Cardiac fibroblast (primary cell): ENCODE measurements at regions not wholly inside any gene's neighbourhood (a gene's known extent, or its start where the extent isn't known, plus 50 kb on each side); places are given as distances from the start of the nearest gene placed in this dataset.
A peak's percentile ranks its signal among the peaks of the same experiment; 100 is the strongest.

Experiments
- DNase-seq, 2 donors: peaks; one replicate each; pipeline versions ENCODE4 v3.0.0 to v3.0.0-alpha.2; 2010; ENCODE audit warnings: low read depth in 2 of 2
- H3K4me3 ChIP-seq, 2 donors: replicated peaks in 1 of 2; 1 replicate in 1 of 2; 2 replicates in 1 of 2; pipeline ENCODE4 v1.5.1; 2011; ENCODE audit warnings: low read depth in 2 of 2, low read length in 2 of 2, mild to moderate bottlenecking in 2 of 2, moderate library complexity in 1 of 2
- CTCF ChIP-seq: IDR thresholded peaks from one replicate; pipeline ENCODE4 v1.5.1; 2011; ENCODE audit warnings: low read depth, mild to moderate bottlenecking, low read length, inconsistent platforms

DNA sequence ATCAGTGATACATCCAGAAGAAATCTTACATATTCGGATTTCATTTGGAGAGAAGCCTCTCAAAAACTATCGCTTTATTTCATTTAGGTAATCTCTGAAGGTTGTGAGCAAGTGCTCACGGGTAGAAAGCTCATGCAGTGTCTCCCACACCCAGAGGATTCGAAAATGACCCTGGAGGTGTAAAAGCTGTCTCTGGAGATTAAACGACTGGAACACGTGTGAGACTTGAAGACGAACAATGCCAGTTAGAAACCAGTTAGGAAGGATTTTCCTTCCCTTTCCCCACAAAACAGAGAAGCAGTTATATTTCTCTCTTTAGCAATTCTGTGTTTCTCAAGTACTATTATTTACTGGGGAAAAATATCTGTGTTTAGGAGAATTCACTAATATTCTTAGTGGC lies 92.5 kb upstream of the CD55 start:
- DNase-seq = no peak
- TF ChIP-seq CTCF = no peak
- no peak overlapping the region for H3K4me3 ChIP-seq

DNA sequence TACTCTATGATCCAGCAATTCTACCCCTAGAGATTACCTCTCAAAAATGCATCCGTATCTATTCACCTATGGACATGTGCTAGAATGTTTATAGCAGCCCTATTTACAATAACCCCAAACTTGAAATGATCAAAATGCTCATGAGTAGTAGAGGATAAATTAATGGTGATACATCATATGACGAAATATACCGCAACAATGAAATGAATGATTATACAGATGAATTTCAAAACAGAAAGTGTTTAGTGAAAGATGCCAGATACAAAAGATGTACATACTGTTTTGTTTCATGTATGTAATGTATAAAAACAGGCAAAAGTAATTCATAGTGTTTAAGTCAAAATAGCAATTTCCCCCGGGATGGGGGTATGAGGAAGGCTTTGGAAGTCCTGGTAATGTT lies 91.0 kb upstream of the CD55 start:
- no peak overlapping the region for H3K4me3 ChIP-seq
- TF ChIP-seq CTCF = no peak
- DNase-seq = no peak

DNA sequence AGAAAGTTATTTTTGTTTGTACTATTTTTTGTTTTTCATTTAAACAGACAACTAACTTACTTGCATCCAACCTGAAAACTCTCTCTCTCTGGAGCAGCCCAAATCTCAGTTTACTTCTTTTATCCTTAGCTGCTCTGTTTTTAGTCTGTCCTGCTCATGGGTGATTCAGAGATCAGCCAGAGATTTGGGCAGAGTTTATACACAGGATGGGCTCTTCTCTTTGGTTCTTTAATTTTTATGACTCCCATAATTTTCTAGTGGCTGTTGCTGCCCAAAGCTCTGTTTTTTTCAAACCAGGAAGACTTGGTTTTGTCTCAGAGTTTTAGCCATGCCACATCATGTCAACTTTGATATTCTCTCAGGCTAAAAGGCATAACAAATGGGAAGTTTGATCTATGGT lies 86.8 kb upstream of the CD55 start:
- DNase-seq = no peak
- no peak for TF ChIP-seq CTCF
- no peak overlapping the region for H3K4me3 ChIP-seq

GRCh38 chr1:207239874-207240273 lies 81.6 kb upstream of the CD55 start:
- TF ChIP-seq CTCF = no peak
- no peak for DNase-seq
- no peak overlapping the region for H3K4me3 ChIP-seq

- H3K4me3 ChIP-seq = no peak overlapping the region
- no peak for TF ChIP-seq CTCF
- DNase-seq = peak in 1 of 2 donors; percentile 39
These were observed 81.0 kb upstream of the CD55 start for GRCh38 chr1:207240325-207241101.

- TF ChIP-seq CTCF = no peak
- no peak overlapping the region for H3K4me3 ChIP-seq
- no peak for DNase-seq
These were observed 80.1 kb upstream of the CD55 start for GRCh38 chr1:207241164-207241934.
